ENCODE measurements at regions not wholly inside any gene's neighbourhood (a gene's known extent, or its start where the extent isn't known, plus 50 kb on each side); places are given as distances from the start of the nearest gene placed in this dataset.
"Not testable (repeated sequence)": the region's sequence is repeated elsewhere in the genome, so short reads cannot be mapped to it uniquely, and the experiment has no call there.

- DNase-seq: no peak
Measured at GRCh38 chr7:82624337-82624736, 180.8 kb upstream of the CACNA2D1 start.

- no peak for DNase-seq
Measured at GRCh38 chr7:82623812-82624211, 180.2 kb upstream of the CACNA2D1 start.

DNA sequence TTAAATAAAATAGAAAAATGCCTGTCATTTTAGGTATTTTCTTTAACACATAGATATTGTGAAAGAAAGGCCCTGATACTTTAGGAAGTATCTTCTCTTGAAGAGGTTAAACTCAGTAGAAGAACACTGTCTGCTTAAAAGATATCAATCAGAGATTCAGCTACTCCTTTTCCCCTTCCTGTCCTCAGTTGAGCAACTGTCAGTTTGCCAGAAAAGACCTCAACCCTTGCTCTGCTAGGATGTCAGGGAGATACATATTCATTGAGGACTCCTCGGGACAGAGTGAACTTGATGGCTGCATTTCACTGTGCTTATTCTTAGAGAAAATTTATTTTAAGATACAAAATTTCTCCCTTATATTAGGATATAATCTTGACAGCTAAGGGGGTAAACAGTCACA, 173.6 kb upstream of the CACNA2D1 start:
- DNase-seq: no peak

DNA sequence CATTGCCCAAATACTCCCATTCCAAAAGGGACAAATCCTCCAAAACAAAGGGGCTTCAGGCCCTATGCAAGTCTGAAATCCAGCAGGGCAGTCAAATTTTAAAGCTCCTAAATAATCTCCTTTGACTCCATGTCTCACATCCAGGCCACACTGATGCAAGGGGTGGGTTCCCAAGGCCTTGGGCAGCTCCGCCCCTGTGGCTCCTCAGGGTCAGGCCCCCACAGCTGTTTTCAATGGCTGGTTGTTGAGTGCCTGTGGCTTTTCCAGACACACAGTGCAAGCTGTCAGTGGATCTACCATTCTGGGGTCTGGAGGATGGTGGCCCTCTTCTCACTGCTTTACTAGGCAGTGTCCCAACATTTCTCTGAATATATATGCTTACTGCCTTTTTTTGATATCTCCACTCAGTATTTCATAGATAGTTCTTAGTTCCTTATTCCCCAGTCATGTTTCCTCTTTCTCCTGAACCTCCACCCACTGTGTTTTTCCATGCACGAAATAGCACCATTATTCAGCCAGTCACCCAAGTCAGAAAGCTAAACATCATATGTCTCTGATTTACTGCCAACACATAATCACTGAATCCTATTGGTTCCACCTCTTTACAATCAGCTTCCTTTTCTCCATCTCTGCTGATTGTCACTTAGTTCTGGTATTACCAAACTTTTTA, 172.6 kb upstream of the CACNA2D1 start:
- no peak for DNase-seq

- DNase-seq: no peak
Measured at GRCh38 chr7:82615527-82615926, 171.9 kb upstream of the CACNA2D1 start.

DNA sequence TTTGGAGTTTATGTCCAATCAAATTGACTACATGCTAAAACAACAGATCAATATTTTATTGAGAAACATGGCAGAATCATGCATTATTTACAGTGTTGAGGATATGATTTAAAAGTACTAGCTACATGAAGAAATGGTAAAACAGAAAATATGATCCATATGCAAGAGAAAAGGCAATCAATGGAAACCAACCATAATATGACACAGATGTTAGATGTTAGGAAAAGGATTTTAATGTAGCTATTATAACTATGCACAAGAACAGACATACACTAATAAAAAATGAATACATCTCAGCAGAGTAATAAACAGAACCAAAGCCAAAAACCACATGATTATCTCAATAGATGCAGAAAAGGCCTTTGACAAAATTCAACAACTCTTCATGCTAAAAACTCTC, 166.2 kb upstream of the CACNA2D1 start:
- no peak for DNase-seq

DNA sequence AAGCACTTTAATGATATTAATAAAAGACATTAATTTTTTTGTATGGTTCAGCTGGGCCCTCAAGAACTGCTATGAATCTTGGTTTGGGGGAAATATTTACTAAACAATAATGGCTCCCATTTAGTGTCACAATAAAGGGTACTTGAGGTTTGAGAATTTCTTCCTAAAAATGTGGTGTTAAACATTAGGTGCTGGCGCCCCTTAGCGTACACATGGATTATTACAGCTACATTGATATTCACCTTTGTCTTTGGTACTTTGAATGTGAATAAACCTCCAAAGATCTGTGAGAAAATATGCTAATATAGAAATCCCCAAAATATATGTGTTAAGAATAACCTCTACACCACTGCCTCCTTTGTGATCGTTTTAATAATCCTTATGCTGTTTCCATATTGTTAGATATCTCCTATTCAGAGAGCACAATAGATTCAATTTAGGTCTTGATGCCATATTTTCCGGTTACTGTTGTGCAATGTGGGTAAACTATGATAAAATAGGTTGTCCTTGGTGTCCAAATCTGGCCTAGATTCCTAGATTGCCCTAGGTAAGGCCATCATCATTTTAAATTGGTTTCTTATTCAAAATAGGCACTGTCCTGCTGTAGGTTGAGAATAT, 161.8 kb upstream of the CACNA2D1 start:
- DNase-seq: peak in 1 of 2 experiments; percentile 64

- DNase-seq: no peak
Measured at GRCh38 chr7:82602066-82602465, 158.5 kb upstream of the CACNA2D1 start.

DNA sequence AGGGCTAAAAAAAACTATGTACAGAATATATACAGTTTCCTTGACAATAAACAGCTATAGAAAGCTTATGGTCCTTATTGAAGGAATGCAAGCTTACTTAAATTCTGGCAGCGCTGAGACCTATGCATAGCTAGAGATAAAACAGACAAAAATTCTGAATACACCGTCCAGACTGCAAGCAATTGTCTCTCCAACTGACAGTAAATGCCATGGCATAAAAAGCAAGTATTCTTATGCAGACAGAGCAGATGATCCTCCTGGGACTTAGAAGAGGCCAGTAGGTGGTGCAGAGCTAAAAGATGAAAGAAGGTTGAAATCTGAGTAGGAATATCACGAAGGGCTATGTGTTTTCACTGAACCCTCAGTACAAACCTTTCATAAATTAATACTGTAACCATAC, 157.0 kb upstream of the CACNA2D1 start:
- DNase-seq: peak in 1 of 2 experiments; percentile 46

DNA sequence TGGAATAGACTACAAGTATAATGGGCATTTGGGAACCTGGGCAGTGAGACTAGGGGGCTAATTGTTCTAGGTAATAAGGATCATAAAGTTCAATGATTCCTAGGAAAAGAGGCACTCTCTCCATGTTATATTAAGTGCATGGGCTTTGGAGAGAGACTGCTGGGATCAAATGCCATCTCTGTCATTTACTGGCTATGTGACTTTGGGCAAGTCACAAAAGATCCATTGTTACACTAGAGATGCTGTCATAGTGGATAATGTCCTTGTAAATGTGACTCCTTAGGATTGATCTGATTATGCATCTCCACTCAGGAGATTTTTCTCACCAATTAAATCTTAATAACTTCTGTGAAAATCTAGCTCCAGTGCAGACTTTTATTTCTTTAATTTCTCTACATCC, 156.3 kb upstream of the CACNA2D1 start:
- no peak for DNase-seq

GRCh38 chr7:82598958-82599357, 155.4 kb upstream of the CACNA2D1 start:
- no peak for DNase-seq

GRCh38 chr7:82595795-82596194, 152.2 kb upstream of the CACNA2D1 start:
- not testable (repeated sequence) for DNase-seq

DNA sequence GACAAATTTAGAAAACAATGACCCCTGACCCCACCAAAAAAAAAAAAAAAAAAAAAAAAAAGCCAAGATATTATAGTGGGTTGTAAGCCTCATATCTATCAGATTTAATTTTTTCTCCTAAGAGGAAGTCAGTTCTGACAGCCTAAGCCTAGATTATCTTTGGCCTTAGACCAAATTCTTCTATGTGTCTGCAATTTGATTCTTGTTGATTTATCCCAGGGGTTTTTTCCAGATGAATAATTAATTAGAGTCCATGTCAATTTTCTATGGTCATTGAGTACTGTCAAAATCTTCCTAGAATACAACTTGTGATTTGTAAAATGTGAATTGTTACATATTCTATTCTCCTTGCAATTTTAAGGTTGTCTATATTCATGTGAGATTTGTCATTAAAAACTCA, 151.6 kb upstream of the CACNA2D1 start:
- no peak for DNase-seq

- no peak for DNase-seq
Measured at GRCh38 chr7:82594665-82595064, 151.1 kb upstream of the CACNA2D1 start.

DNA sequence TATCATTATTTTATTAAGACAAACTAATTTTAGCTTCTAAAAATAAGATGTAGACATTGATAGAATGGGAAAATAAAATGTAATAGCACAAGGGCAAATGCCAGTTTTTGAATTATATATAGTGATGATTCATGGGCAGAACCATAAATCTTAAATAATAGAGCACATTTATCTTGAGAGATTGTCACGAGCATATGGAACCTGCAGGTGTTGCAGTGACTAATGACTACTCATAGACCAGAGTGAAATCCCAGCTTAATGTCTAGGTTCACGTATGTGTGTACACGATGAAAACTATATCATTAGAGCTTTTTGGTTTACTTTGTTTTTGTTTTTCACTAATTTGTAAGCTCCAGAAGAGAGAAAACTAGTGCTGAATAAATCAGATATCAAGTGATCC, 150.2 kb upstream of the CACNA2D1 start:
- no peak for DNase-seq

DNA sequence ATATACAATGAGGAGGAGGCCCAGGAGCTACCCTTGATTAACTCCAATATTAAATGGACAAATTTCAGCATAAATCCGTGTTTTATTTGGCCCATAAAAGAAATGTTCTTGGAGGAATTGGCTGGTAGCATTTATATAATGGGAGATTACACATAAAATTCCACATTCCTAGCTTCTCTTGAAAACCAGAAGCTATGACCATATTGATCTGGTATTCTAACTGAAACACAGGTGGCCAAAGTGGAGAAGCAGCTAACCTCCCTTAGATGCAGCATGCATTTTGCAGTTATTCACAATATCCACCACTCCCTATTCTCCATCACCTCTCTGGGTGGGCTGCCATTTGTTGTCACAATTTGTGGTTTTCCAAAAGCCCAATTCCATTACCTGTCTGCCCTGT, 148.8 kb upstream of the CACNA2D1 start:
- no peak for DNase-seq

- no peak for DNase-seq
Measured at GRCh38 chr7:82579047-82579446, 135.5 kb upstream of the CACNA2D1 start.

DNA sequence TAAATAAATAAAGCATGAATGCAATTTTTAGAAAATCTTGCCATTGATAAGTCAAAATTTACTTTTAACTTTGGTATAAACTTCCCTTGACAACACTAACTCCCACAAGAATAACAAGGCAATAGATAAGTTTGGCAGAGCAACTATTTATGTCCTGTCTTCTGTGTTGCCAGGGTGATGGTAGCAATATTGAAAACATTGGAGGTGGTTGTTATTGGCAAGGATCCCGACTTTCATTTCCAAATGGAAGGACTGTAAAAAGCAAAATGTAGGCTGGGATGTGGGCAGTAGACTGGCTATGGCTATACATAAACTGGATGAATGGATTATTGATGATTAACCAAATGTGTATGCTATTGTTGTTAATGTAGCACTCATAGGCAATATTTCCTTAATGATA, 134.9 kb upstream of the CACNA2D1 start:
- no peak for DNase-seq

DNA sequence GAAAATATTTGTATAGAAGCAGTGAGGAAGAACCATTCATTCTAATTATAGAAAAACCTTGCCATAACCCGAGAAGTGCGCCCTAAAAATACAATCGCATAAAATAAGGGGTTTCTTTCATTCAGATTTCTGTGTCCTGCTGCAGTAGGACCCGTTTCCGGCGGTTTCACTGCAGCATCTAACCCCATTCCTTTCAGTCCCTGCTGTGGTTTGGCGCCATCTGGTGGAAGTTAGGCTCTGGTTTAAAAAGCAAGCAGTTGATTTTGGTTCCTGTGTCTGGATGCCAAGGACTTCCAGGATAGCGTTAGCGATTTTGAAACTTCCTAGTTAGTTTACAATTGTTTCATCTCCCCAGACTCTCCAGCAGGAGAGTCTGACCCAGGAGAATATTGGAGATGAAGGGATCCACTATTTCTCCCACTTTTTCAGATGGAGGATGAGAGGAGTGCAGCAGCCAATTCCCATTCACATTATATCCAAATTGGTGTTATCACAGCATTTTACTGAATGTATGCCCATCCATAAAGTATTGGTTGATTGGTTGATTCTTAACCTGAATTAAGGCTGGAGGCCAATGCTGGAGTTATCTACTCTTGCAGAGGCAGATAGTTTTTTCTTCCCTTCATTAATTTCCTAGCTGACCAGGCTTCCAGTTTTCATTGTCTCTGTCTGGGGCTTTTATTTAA, 128.8 kb upstream of the CACNA2D1 start:
- DNase-seq: peak; percentile 71 to 93

- DNase-seq: not testable (repeated sequence)
Measured at GRCh38 chr7:82571047-82571446, 127.5 kb upstream of the CACNA2D1 start.

GRCh38 chr7:82567841-82568240, 124.3 kb upstream of the CACNA2D1 start:
- DNase-seq: no peak

GRCh38 chr7:82567356-82567755, 123.8 kb upstream of the CACNA2D1 start:
- no peak for DNase-seq

DNA sequence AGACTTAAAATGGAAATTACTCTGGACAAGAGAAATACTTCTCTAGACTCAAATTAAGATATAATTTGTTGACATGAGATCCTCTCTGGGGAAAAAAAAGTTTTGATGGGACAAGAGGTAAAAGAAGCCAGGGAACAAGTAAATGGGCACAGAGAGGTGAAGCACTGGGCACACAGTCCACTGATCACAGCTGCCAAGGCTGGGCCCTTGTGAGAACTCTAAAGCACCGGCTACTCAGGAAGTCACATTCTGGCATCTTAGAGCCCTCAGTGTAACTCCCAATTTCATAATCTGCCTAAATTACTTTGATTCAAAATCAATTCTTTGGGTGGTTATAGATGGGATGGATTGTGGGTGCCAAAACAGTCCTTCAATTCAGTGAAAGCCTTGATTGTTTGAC, 123.2 kb upstream of the CACNA2D1 start:
- no peak for DNase-seq

- peak in 1 of 2 experiments; percentile 3 for DNase-seq
Measured at GRCh38 chr7:82562716-82563404, 119.3 kb upstream of the CACNA2D1 start.
